Spleen (tissue), 11 donors: ENCODE measurements at regions not wholly inside any gene's neighbourhood (a gene's known extent, or its start where the extent isn't known, plus 50 kb on each side); places are given as distances from the start of the nearest gene placed in this dataset.
A peak's percentile ranks its signal among the peaks of the same experiment; 100 is the strongest.

Experiments used
- DNase-seq: peaks from one replicate; pipeline ENCODE4 v3.0.0-alpha.2; 2020
- H3K27ac ChIP-seq, 8 donors: fragments of 200-600 bp; sonication (generic) in 7 of 8; 1 replicate in 4 of 8; 2 replicates in 4 of 8; pipeline versions ENCODE4 v1.5.0 to v1.8.0; 2016 to 2021; ENCODE audit warnings: inconsistent platforms in 4 of 8, mild to moderate bottlenecking in 4 of 8, moderate library complexity in 1 of 8
- H3K27me3 ChIP-seq, 7 donors: fragments of 200-600 bp; sonication (generic) in 6 of 7; replicated peaks in 1 of 7; 1 replicate in 4 of 7; 2 replicates in 3 of 7; pipeline versions ENCODE4 v1.5.0 to v1.8.0; 2016 to 2021; ENCODE audit warnings: inconsistent platforms in 3 of 7, mild to moderate bottlenecking in 1 of 7
- H3K36me3 ChIP-seq, 6 donors: fragments of 200-600 bp; sonication (generic) in 5 of 6; 1 replicate in 4 of 6; 2 replicates in 2 of 6; pipeline versions ENCODE4 v1.5.0 to v1.8.0; 2016 to 2021; ENCODE audit warnings: inconsistent platforms in 2 of 6
- H3K4me1 ChIP-seq, 6 donors: fragments of 200-600 bp; sonication (generic) in 5 of 6; 1 replicate in 3 of 6; 2 replicates in 3 of 6; pipeline versions ENCODE4 v1.5.0 to v1.8.0; 2016 to 2021; ENCODE audit warnings: inconsistent platforms in 3 of 6
- H3K4me3 ChIP-seq, 8 donors: fragments of 200-600 bp; sonication (generic) in 7 of 8; 1 replicate in 4 of 8; 2 replicates in 4 of 8; pipeline versions ENCODE4 v1.5.0 to v1.8.0; 2016 to 2021; ENCODE audit warnings: inconsistent platforms in 4 of 8, mild to moderate bottlenecking in 4 of 8, moderate library complexity in 2 of 8
- H3K9me3 ChIP-seq, 8 donors: fragments of 200-600 bp; sonication (generic) in 7 of 8; 1 replicate in 4 of 8; 2 replicates in 4 of 8; pipeline versions ENCODE4 v1.5.0 to v1.8.0; 2016 to 2021; ENCODE audit warnings: inconsistent platforms in 4 of 8
- POLR2A ChIP-seq, 3 donors: fragments of 450-650 bp; IDR thresholded peaks; one replicate each; pipeline ENCODE4 v1.5.1; 2017; ENCODE audit warnings: antibody characterized with exemption in 3 of 3, mild to moderate bottlenecking in 1 of 3
- POLR2AphosphoS5 ChIP-seq, 3 donors: sonication (generic); formaldehyde crosslinking; IDR thresholded peaks; one replicate each; pipeline ENCODE4 v1.5.1; 2017; ENCODE audit warnings: antibody characterized with exemption in 3 of 3
- WGBS, 5 donors: extraction: QIAGEN DNeasy Blood & Tissue Kit in 3 of 5; methylation state at CpG; one replicate each; pipeline versions ENCODE4 v1.1.5 to v1.1.7; 2013 to 2018; 5-methylcytosine and 5-hydroxymethylcytosine counted together
- intact Hi-C: fragments of 100-400 bp; cut with DNase I; formaldehyde crosslinking; loops from one replicate; pipeline ENCODE4 v1.15.0; 2023; ENCODE audit warnings: low total_unique reads
- TF ChIP-seq, protein P1 (sequence below), 11 experiments: fragments of 200-600 bp in 7 of 11; fragments of 450-650 bp in 4 of 11; sonication (generic) in 4 of 11; IDR thresholded peaks in 8 of 11; conservative IDR thresholded peaks in 3 of 11; 1 replicate in 7 of 11; 2 replicates in 4 of 11; pipeline versions ENCODE4 v1.4.0 to v1.8.0; 2016 to 2021; ENCODE audit warnings: antibody characterized with exemption in 11 of 11, inconsistent platforms in 4 of 11, mild to moderate bottlenecking in 1 of 11
- donor health status: healthy with polysubstance abuse.
- donor health status: DM: no; HTN: no; CAD: no; lungs with moderate emphysema.
- donor health status: DM: no; HTN: no; CAD: no.
- donor health status: Bipolar disorder and iron deficiency.
- donor health status: healthy.
- donor health status: DM: no; HTN: no; CAD: no.
- donor health status: DM: yes; HTN: yes; CAD: no.

DNA sequence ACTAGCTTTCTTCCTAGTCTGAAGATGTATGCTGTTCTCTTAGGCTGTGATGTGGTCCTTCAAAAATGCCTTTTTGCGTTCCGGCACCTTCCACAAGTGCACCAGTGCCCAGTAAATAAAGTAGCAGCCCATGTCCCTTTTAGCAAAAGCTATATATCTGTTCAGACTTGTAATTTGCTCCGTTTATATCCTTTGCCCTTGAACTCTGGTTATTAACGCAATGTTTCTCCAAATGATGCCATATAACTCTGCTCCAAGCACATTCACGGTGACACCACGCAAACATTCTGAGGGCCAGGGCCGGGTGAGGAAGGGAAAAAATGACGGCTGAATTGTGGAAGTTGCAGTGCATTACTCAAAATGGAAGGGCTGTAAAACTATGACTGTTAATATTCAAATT is 1001.1 kb upstream of the NR2F2 start:
- Histone ChIP-seq H3K4me1 (peaks cover 0 to 25% (median 3%) of the 10 kb centered on the region in 6 donors), H3K36me3 (no peaks in the 10 kb centered on the region), H3K27ac (peak overlapping the region; percentile 83 to 97 (median 93)), H3K27me3 (peaks cover 0 to 33% (median 5%) of the 10 kb centered on the region in 7 donors), H3K4me3 (peak overlapping the region in 3 of 8 donors; percentile 0 to 68 (median 45)), H3K9me3 (no peaks in the 10 kb centered on the region)
- intact Hi-C loops = no loop called here
- no peak for DNase-seq
- whole genome bisulfite sequencing, 5 donors = 37 to 60% (median 52%) methylated on average over 8 of the region's 8 CpGs
- peak in 1 of 3 donors; percentile 82 for TF ChIP-seq POLR2AphosphoS5 (IDR thresholded peaks at IDR 0.05)
- peak in 1 of 3 donors; percentile 49 for TF ChIP-seq POLR2A (IDR thresholded peaks at IDR 0.05)
- TF ChIP-seq, protein P1, sequence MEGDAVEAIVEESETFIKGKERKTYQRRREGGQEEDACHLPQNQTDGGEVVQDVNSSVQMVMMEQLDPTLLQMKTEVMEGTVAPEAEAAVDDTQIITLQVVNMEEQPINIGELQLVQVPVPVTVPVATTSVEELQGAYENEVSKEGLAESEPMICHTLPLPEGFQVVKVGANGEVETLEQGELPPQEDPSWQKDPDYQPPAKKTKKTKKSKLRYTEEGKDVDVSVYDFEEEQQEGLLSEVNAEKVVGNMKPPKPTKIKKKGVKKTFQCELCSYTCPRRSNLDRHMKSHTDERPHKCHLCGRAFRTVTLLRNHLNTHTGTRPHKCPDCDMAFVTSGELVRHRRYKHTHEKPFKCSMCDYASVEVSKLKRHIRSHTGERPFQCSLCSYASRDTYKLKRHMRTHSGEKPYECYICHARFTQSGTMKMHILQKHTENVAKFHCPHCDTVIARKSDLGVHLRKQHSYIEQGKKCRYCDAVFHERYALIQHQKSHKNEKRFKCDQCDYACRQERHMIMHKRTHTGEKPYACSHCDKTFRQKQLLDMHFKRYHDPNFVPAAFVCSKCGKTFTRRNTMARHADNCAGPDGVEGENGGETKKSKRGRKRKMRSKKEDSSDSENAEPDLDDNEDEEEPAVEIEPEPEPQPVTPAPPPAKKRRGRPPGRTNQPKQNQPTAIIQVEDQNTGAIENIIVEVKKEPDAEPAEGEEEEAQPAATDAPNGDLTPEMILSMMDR (IDR thresholded peaks at IDR 0.05 in 8 of 11, conservative IDR thresholded peaks at IDR 0.05 in 3 of 11) = no peak

- Histone ChIP-seq H3K27me3 (no peaks in the 10 kb centered on the region), H3K9me3 (no peaks in the 10 kb centered on the region), H3K4me3 (no peak overlapping the region), H3K27ac (no peak overlapping the region), H3K36me3 (no peaks in the 10 kb centered on the region), H3K4me1 (no peaks in the 10 kb centered on the region)
- WGBS, 5 donors = 80 to 91% (median 87%) methylated on average over 6 of the region's 6 CpGs
- intact Hi-C loops = no loop called here
- no peak for DNase-seq
- TF ChIP-seq POLR2A (IDR thresholded peaks at IDR 0.05) (no peak), POLR2AphosphoS5 (IDR thresholded peaks at IDR 0.05) (no peak)
- TF ChIP-seq, protein P1 (IDR thresholded peaks at IDR 0.05 in 8 of 11, conservative IDR thresholded peaks at IDR 0.05 in 3 of 11) = no peak
Observed at GRCh38 chr15:95341686-95342085, 988.8 kb upstream of the NR2F2 start.

DNA sequence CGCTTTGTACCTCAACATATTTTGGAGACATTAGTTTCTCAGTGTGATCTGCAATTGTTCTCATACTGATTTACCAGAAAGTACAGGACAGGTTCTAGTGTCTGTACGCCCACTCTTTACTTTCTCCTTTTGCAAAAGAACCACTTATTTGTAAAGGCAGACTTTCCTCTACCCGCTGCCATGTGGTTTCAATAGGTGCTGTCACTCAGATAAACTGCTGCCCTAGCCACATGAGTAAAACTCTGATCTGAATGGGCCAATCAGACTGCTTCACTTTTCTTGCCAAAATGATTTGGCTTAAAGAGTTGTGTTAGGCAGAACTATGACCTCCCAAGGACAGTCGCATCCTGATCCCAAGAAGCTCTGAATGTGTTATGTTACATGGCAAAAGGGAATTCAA is 984.6 kb upstream of the NR2F2 start:
- no peak overlapping the region for H3K27ac ChIP-seq
- TF ChIP-seq POLR2AphosphoS5 (IDR thresholded peaks at IDR 0.05) (no peak), POLR2A (IDR thresholded peaks at IDR 0.05) (no peak)
- H3K27me3 ChIP-seq = no peaks in the 10 kb centered on the region
- intact Hi-C loops = no loop called here
- no peak for DNase-seq
- no peaks in the 10 kb centered on the region for H3K36me3 ChIP-seq
- 63 to 82% (median 76%) methylated on average over 4 of the region's 4 CpGs for WGBS, 5 donors
- H3K4me1 ChIP-seq = no peaks in the 10 kb centered on the region
- H3K9me3 ChIP-seq = no peaks in the 10 kb centered on the region
- H3K4me3 ChIP-seq = no peak overlapping the region

DNA sequence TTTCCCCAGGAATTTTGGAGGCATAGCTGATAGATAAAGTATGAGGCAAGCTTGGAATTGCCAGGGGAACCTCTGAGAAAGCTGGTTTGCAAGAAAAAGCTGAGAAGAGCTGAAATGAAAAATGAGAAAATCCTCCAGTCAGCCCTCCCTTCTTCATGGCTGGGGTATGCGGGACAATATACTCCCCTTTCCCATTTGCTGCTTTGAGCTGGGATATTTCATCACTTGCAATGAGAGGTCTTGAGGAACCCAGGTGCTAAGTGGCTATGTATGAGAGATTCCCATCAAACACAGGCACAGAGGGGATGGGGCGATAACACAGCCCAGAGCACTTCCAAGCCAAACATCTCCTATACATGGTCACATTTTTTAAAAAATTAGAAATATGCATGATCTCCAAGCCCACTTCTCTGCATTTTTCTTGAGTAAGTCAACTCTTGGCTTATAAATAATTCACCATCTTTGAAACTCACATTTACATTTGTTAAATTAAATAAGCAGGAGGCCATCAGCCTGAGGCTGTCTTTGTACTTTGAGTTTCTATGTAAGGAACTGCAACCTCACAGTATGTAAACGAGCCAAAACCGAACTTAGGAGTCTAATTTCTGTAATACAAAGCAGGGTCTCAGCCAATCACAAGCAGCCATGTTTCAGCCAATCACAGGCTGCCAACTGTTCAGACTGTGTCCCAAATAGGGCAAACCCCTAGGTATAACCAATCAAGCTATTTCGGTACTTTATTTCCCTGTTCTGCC is 983.6 kb upstream of the NR2F2 start:
- DNase-seq = no peak
- no peaks in the 10 kb centered on the region for H3K9me3 ChIP-seq
- intact Hi-C loops = no loop called here
- TF ChIP-seq POLR2A (IDR thresholded peaks at IDR 0.05) (no peak), POLR2AphosphoS5 (IDR thresholded peaks at IDR 0.05) (no peak)
- TF ChIP-seq, protein P1 (IDR thresholded peaks at IDR 0.05 in 8 of 11, conservative IDR thresholded peaks at IDR 0.05 in 3 of 11) = no peak
- H3K36me3 ChIP-seq = no peaks in the 10 kb centered on the region
- no peaks in the 10 kb centered on the region for H3K27me3 ChIP-seq
- H3K4me3 ChIP-seq = no peak overlapping the region
- H3K4me1 ChIP-seq = no peaks in the 10 kb centered on the region
- H3K27ac ChIP-seq = no peak overlapping the region
- WGBS, 5 donors = 68 to 86% (median 85%) methylated on average over 5 of the region's 5 CpGs
